Mesodermal cell (in vitro differentiated cells): ENCODE measurements at regions not wholly inside any gene's neighbourhood (a gene's known extent, or its start where the extent isn't known, plus 50 kb on each side); places are given as distances from the start of the nearest gene placed in this dataset.
"Not testable (repeated sequence)": the region's sequence is repeated elsewhere in the genome, so short reads cannot be mapped to it uniquely, and the experiment has no call there.

Experiments used
- H3K27ac ChIP-seq: 2 replicates; pipeline ENCODE4 v1.7.0; 2013; ENCODE audit warnings: mild to moderate bottlenecking, low read depth, low read length, moderate library complexity; ENCODE audit not compliant: severe bottlenecking
- H3K36me3 ChIP-seq: 2 replicates; pipeline ENCODE4 v1.7.1; 2013; ENCODE audit warnings: mild to moderate bottlenecking, low read length, moderate library complexity; ENCODE audit not compliant: control insufficient read depth, insufficient read depth
- H3K4me1 ChIP-seq: one replicate; pipeline ENCODE4 v1.7.1; 2013; ENCODE audit warnings: mild to moderate bottlenecking, low read length; ENCODE audit not compliant: insufficient read depth, control insufficient read depth, poor library complexity, severe bottlenecking
- H3K4me3 ChIP-seq: 2 replicates; pipeline ENCODE4 v1.7.0; 2013; ENCODE audit warnings: low read length, control low read depth, mild to moderate bottlenecking; ENCODE audit not compliant: insufficient read depth, poor library complexity, severe bottlenecking; ENCODE audit errors: extremely low read depth
- H3K9me3 ChIP-seq: 2 replicates; pipeline ENCODE4 v1.7.1; 2013; ENCODE audit warnings: mild to moderate bottlenecking, low read length, moderate library complexity; ENCODE audit not compliant: control insufficient read depth
- WGBS, 2 experiments: methylation state at CpG; one replicate each; pipeline ENCODE4 v1.1.5; 2013; ENCODE audit warnings: missing lambda C conversion rate in 2 of 2; ENCODE audit not compliant: insufficient coverage in 2 of 2; 5-methylcytosine and 5-hydroxymethylcytosine counted together

DNA sequence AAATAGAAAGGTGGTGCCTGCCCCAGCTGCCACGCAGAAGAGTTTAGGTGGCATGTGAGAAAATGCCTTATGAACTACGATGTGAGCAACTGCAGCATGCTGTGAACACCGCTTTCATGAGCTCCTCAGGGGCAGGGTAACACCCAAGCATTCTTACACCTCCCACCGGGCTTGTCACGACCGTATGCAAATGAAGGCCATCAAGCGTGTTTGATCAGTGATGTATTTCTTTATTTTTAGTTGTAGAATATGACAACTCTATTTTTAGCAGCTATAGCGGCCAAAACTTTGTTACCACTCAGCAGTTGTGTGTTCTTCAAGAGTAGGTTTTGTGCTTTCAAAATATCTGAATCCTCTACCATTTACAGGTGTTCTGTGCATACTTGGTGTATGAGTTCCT is 58.1 kb upstream of the SAMD11 start:
- not testable (repeated sequence) for H3K4me1 ChIP-seq, H3K27ac ChIP-seq, H3K4me3 ChIP-seq, H3K9me3 ChIP-seq, H3K36me3 ChIP-seq
- 41 to 59% methylated on average over 2 of the region's 8 CpGs for WGBS, 2 experiments

GRCh38 chr1:866095-866494 is 57.6 kb upstream of the SAMD11 start:
- 80% methylated on average over 7 to 8 of the region's 9 CpGs for WGBS, 2 experiments

GRCh38 chr1:866631-867299 is 57.0 kb upstream of the SAMD11 start:
- not testable (repeated sequence) for H3K4me3 ChIP-seq
- WGBS, 2 experiments, result 62 to 63% methylated on average over 2 to 17 of the region's 33 CpGs

More at GRCh38 chr1:866095-866494, 57.6 kb upstream of the SAMD11 start:
- Histone ChIP-seq H3K4me1 (no peaks in the 10 kb centered on the region), H3K4me3 (no peak overlapping the region), H3K36me3 (no peaks in the 10 kb centered on the region), H3K27ac (no peak overlapping the region), H3K9me3 (no peaks in the 10 kb centered on the region)

DNA sequence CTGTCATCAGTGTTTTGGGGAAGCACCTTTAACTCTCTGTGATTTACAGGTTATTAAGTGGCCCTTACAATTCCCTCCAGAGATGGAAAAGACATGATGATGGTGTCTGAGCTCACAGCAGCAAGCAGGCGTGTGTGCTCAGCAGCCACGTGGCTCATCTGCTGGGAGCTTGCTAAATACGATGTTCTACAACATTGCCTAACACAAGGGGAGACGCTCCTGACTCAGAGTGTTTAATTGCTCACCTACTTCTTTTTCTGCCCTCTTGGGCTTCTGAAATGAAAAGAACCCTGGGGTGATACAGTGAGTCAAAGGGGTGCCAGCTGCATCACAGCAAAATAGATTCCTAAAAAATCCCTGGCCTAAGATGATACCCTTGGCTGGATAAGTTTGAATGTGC is 56.2 kb upstream of the SAMD11 start:
- not testable (repeated sequence) for H3K4me3 ChIP-seq, H3K4me1 ChIP-seq, H3K36me3 ChIP-seq, H3K27ac ChIP-seq, H3K9me3 ChIP-seq
- no CpG with 5 or more reads among the region's 4 CpGs for WGBS, 2 experiments

More at GRCh38 chr1:866631-867299, 57.0 kb upstream of the SAMD11 start:
- H3K36me3 ChIP-seq, H3K4me1 ChIP-seq, H3K9me3 ChIP-seq, H3K27ac ChIP-seq: not testable (repeated sequence)

GRCh38 chr1:869499-870244 is 54.1 kb upstream of the SAMD11 start:
- no peak overlapping the region for H3K27ac ChIP-seq
- no peak overlapping the region for H3K4me3 ChIP-seq
- no peaks in the 10 kb centered on the region for H3K9me3 ChIP-seq
- WGBS, 2 experiments, result 6 to 9% methylated on average over 33 to 35 of the region's 55 CpGs
- no peaks in the 10 kb centered on the region for H3K36me3 ChIP-seq
- no peaks in the 10 kb centered on the region for H3K4me1 ChIP-seq
